ENCODE measurements at regions not wholly inside any gene's neighbourhood (a gene's known extent, or its start where the extent isn't known, plus 50 kb on each side); places are given as distances from the start of the nearest gene placed in this dataset.
"Not testable (repeated sequence)": the region's sequence is repeated elsewhere in the genome, so short reads cannot be mapped to it uniquely, and the experiment has no call there.

GRCh38 chr9:66601472-66601871 is 299.1 kb upstream of the ZNF658 start:
- H2AFZ ChIP-seq (ENCODE audit: insufficient read depth, low read depth, low read length, poor library complexity, severe bottlenecking); H3K4me2 ChIP-seq (replicated peaks; ENCODE audit: extremely low read depth, low read length, poor library complexity, severe bottlenecking); H3K4me3 Mint-ChIP-seq; intact Hi-C loops (cut with micrococcal nuclease); H3K27me3 ChIP-seq (ENCODE audit: control insufficient read depth in 2 of 2, insufficient read depth in 2 of 2, low read length in 2 of 2); H3K27ac Mint-ChIP-seq; H3K4me3 ChIP-seq (replicated peaks in 1 of 3; ENCODE audit: low read depth in 2 of 3, low read length in 3 of 3); H3K36me3 ChIP-seq (replicated peaks in 1 of 2; ENCODE audit: control insufficient read depth in 1 of 2, insufficient read depth in 2 of 2, low read length in 2 of 2); H3K4me1 Mint-ChIP-seq; H3K9ac ChIP-seq (ENCODE audit: insufficient read depth, low read length, poor library complexity, severe bottlenecking); H3K9me3 ChIP-seq (replicated peaks in 1 of 2; ENCODE audit: control insufficient read depth in 1 of 2, insufficient read depth in 1 of 2, low read length in 2 of 2); H4K20me1 ChIP-seq (ENCODE audit: insufficient read depth, low read length); H3K9me3 Mint-ChIP-seq; H3K27ac ChIP-seq (ENCODE audit: low read depth in 1 of 2, low read length in 2 of 2); H3K4me1 ChIP-seq (ENCODE audit: control insufficient read depth in 1 of 2, insufficient read depth in 2 of 2, low read length in 2 of 2); H3K36me3 Mint-ChIP-seq; H3K27me3 Mint-ChIP-seq (ENCODE audit: low read depth in 3 of 3); H3K79me2 ChIP-seq (ENCODE audit: insufficient read depth, low read length): not testable (repeated sequence)
- peak in 1 of 3 donors; percentile 0 for DNase-seq
- no CpG with 5 or more reads among the region's 10 CpGs for WGBS (ENCODE audit: insufficient coverage)

- H3K4me1 ChIP-seq (ENCODE audit: control insufficient read depth in 1 of 2, insufficient read depth in 2 of 2, low read length in 2 of 2); H4K20me1 ChIP-seq (ENCODE audit: insufficient read depth, low read length); H3K4me3 Mint-ChIP-seq; DNase-seq; H3K36me3 Mint-ChIP-seq; H3K27me3 Mint-ChIP-seq (ENCODE audit: low read depth in 3 of 3); H3K4me2 ChIP-seq (replicated peaks; ENCODE audit: extremely low read depth, low read length, poor library complexity, severe bottlenecking); H3K4me3 ChIP-seq (replicated peaks in 1 of 3; ENCODE audit: low read depth in 2 of 3, low read length in 3 of 3); H3K9ac ChIP-seq (ENCODE audit: insufficient read depth, low read length, poor library complexity, severe bottlenecking); H3K27ac Mint-ChIP-seq; H3K27ac ChIP-seq (ENCODE audit: low read depth in 1 of 2, low read length in 2 of 2); H3K36me3 ChIP-seq (replicated peaks in 1 of 2; ENCODE audit: control insufficient read depth in 1 of 2, insufficient read depth in 2 of 2, low read length in 2 of 2); intact Hi-C loops (cut with micrococcal nuclease); H3K79me2 ChIP-seq (ENCODE audit: insufficient read depth, low read length); H3K4me1 Mint-ChIP-seq; H3K27me3 ChIP-seq (ENCODE audit: control insufficient read depth in 2 of 2, insufficient read depth in 2 of 2, low read length in 2 of 2); H3K9me3 Mint-ChIP-seq; H2AFZ ChIP-seq (ENCODE audit: insufficient read depth, low read depth, low read length, poor library complexity, severe bottlenecking); H3K9me3 ChIP-seq (replicated peaks in 1 of 2; ENCODE audit: control insufficient read depth in 1 of 2, insufficient read depth in 1 of 2, low read length in 2 of 2): not testable (repeated sequence)
- WGBS (ENCODE audit: insufficient coverage) = no CpG with 5 or more reads among the region's 22 CpGs
These were observed 268.9 kb upstream of the ZNF658 start for GRCh38 chr9:66631521-66632046.

GRCh38 chr9:66647675-66648074 is 252.8 kb upstream of the ZNF658 start:
- H3K36me3 Mint-ChIP-seq; H3K36me3 ChIP-seq (replicated peaks in 1 of 2; ENCODE audit: control insufficient read depth in 1 of 2, insufficient read depth in 2 of 2, low read length in 2 of 2); intact Hi-C loops (cut with micrococcal nuclease); H3K4me3 ChIP-seq (replicated peaks in 1 of 3; ENCODE audit: low read depth in 2 of 3, low read length in 3 of 3); H3K27me3 ChIP-seq (ENCODE audit: control insufficient read depth in 2 of 2, insufficient read depth in 2 of 2, low read length in 2 of 2); H3K79me2 ChIP-seq (ENCODE audit: insufficient read depth, low read length); H4K20me1 ChIP-seq (ENCODE audit: insufficient read depth, low read length); H3K9me3 Mint-ChIP-seq; DNase-seq; H3K4me3 Mint-ChIP-seq; H3K4me2 ChIP-seq (replicated peaks; ENCODE audit: extremely low read depth, low read length, poor library complexity, severe bottlenecking); H3K27me3 Mint-ChIP-seq (ENCODE audit: low read depth in 3 of 3); H3K9ac ChIP-seq (ENCODE audit: insufficient read depth, low read length, poor library complexity, severe bottlenecking); H3K4me1 Mint-ChIP-seq; H2AFZ ChIP-seq (ENCODE audit: insufficient read depth, low read depth, low read length, poor library complexity, severe bottlenecking); H3K27ac Mint-ChIP-seq; H3K9me3 ChIP-seq (replicated peaks in 1 of 2; ENCODE audit: control insufficient read depth in 1 of 2, insufficient read depth in 1 of 2, low read length in 2 of 2); H3K4me1 ChIP-seq (ENCODE audit: control insufficient read depth in 1 of 2, insufficient read depth in 2 of 2, low read length in 2 of 2); H3K27ac ChIP-seq (ENCODE audit: low read depth in 1 of 2, low read length in 2 of 2): not testable (repeated sequence)
- no CpG with 5 or more reads among the region's 2 CpGs for WGBS (ENCODE audit: insufficient coverage)

- DNase-seq, H3K4me1 Mint-ChIP-seq: not testable (repeated sequence)
These were observed 210.3 kb upstream of the ZNF658 start for GRCh38 chr9:66690242-66690641.

More at GRCh38 chr9:66690242-66690641, 210.3 kb upstream of the ZNF658 start:
- H3K27me3 Mint-ChIP-seq (ENCODE audit: low read depth in 3 of 3); H3K9ac ChIP-seq (ENCODE audit: insufficient read depth, low read length, poor library complexity, severe bottlenecking); H3K36me3 Mint-ChIP-seq; H3K9me3 ChIP-seq (replicated peaks in 1 of 2; ENCODE audit: control insufficient read depth in 1 of 2, insufficient read depth in 1 of 2, low read length in 2 of 2); H3K4me3 ChIP-seq (replicated peaks in 1 of 3; ENCODE audit: low read depth in 2 of 3, low read length in 3 of 3); H3K27ac Mint-ChIP-seq; H4K20me1 ChIP-seq (ENCODE audit: insufficient read depth, low read length); H3K4me3 Mint-ChIP-seq; H3K27me3 ChIP-seq (ENCODE audit: control insufficient read depth in 2 of 2, insufficient read depth in 2 of 2, low read length in 2 of 2); intact Hi-C loops (cut with micrococcal nuclease); H3K9me3 Mint-ChIP-seq; H2AFZ ChIP-seq (ENCODE audit: insufficient read depth, low read depth, low read length, poor library complexity, severe bottlenecking); H3K27ac ChIP-seq (ENCODE audit: low read depth in 1 of 2, low read length in 2 of 2); H3K36me3 ChIP-seq (replicated peaks in 1 of 2; ENCODE audit: control insufficient read depth in 1 of 2, insufficient read depth in 2 of 2, low read length in 2 of 2); H3K4me2 ChIP-seq (replicated peaks; ENCODE audit: extremely low read depth, low read length, poor library complexity, severe bottlenecking); H3K79me2 ChIP-seq (ENCODE audit: insufficient read depth, low read length); H3K4me1 ChIP-seq (ENCODE audit: control insufficient read depth in 1 of 2, insufficient read depth in 2 of 2, low read length in 2 of 2): not testable (repeated sequence)
